Heart left ventricle (tissue), 13 donors: ENCODE measurements at regions not wholly inside any gene's neighbourhood (a gene's known extent, or its start where the extent isn't known, plus 50 kb on each side); places are given as distances from the start of the nearest gene placed in this dataset.

Source experiments
- POLR2A ChIP-seq, 2 donors: fragments of 450-650 bp; IDR thresholded peaks; one replicate each; pipeline ENCODE4 v1.6.1; 2017; ENCODE audit warnings: antibody characterized with exemption in 2 of 2, mild to moderate bottlenecking in 2 of 2, moderate library complexity in 2 of 2
- TF ChIP-seq, protein P1 (sequence below), 12 donors: fragments of 200-600 bp; sonication (generic) in 4 of 12; IDR thresholded peaks; one replicate each; pipeline versions ENCODE4 v1.5.0 to v1.8.0; 2018 to 2022; ENCODE audit warnings: antibody characterized with exemption in 12 of 12, mild to moderate bottlenecking in 5 of 12
- donor health status: ischemic (EF 13 %, LVEDD 7.1; RV severe dilation, severe dysfunction).
- donor health status: DM: no; HTN: yes; CAD: no.
- donor health status: DM: no; HTN: no; CAD: no.
- donor health status: ischemic (EF 25% LVEDD 6.9; RV normal size, moderate dysfunction).
- donor health status: ischemic (EF 25% LVEDD 5.7; RV mildly dilated, moderate dysfunction).
- donor health status: ischemic (EF 35%, LVEDD 5.7; RV mildly dilated, moderate dysfunction).
- donor health status: nonischemic (EF 11% LVEDD 7.7; RV severe dilation, severe dysfunction).
- donor health status: DM: yes; HTN: yes; CAD: no.
- donor health status: PGD.
- donor health status: ischemic (EF 29% LVEDD 5.4; RV normal size, mild dysfunction).
- donor health status: nonischemic (EF 23%, LVEDD 6.1; RV moderate dilation, normal function).

DNA sequence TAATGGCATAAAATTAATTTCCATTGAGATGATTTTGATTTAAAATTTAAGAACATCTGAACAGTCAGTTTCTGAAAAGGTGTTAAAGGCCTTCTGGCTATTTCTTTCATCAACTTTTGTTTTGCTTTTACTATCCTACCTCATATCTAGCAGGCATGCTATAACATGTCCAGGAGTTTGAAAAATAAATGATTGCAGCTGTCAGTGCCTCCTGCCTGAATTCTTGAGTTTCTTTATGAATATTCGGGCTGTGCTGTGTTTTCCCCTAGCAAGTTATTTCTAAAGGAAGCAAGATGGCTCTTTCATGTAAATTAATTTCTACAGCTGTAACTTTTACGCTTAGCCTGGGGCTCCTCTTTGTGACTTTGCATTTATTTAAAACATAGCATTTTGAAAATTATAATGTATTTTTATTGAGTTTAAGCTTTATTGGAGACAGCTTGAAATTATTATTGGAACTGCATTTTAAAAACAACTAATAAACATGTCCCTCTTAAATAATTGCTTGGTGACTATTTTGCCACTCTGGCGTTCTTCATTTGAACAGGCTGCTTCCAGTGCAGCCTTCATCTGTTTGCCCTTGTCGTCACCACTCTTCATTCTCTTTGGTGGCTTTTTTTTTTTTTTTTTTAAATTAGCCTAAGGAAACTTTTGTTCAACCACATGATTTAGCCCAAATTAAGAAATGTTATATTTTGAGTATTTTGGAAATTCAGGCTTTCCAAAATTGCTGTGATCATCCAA, 1083.4 kb upstream of the LRRN3 start:
- TF ChIP-seq, protein P1, sequence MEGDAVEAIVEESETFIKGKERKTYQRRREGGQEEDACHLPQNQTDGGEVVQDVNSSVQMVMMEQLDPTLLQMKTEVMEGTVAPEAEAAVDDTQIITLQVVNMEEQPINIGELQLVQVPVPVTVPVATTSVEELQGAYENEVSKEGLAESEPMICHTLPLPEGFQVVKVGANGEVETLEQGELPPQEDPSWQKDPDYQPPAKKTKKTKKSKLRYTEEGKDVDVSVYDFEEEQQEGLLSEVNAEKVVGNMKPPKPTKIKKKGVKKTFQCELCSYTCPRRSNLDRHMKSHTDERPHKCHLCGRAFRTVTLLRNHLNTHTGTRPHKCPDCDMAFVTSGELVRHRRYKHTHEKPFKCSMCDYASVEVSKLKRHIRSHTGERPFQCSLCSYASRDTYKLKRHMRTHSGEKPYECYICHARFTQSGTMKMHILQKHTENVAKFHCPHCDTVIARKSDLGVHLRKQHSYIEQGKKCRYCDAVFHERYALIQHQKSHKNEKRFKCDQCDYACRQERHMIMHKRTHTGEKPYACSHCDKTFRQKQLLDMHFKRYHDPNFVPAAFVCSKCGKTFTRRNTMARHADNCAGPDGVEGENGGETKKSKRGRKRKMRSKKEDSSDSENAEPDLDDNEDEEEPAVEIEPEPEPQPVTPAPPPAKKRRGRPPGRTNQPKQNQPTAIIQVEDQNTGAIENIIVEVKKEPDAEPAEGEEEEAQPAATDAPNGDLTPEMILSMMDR (IDR thresholded peaks at IDR 0.05) = no peak
- no peak for TF ChIP-seq POLR2A (IDR thresholded peaks at IDR 0.05)
